BJ (cell line): ENCODE measurements at regions not wholly inside any gene's neighbourhood (a gene's known extent, or its start where the extent isn't known, plus 50 kb on each side); places are given as distances from the start of the nearest gene placed in this dataset.

ENCODE experiments used
- CTCF ChIA-PET: fragments of 350-600 bp; formaldehyde crosslinking; extraction: SDS; loops from one replicate; lab custom pipeline; 2021; ENCODE audit warnings: antibody characterized with exemption, inconsistent platforms; lab: Yijun Ruan, JAX
- POLR2A ChIA-PET: fragments of 300-600 bp; sonication (Branson Sonifier 250); formaldehyde crosslinking; extraction: SDS; loops from one replicate; lab custom pipeline; 2021; ENCODE audit warnings: antibody characterized with exemption; lab: Charles Lee
- DNase-seq: peaks from one replicate; pipeline ENCODE4 v3.0.0-alpha.2; 2011; ENCODE audit warnings: low read depth
- H3K27me3 ChIP-seq: 2 replicates; pipeline ENCODE4 v1.6.0; 2011; ENCODE audit warnings: low read length; ENCODE audit not compliant: control insufficient read depth, insufficient read depth
- H3K36me3 ChIP-seq: 2 replicates; pipeline ENCODE4 v1.5.1; 2011; ENCODE audit warnings: low read length; ENCODE audit not compliant: control insufficient read depth, insufficient read depth
- H3K4me3 ChIP-seq: 2 replicates; pipeline ENCODE4 v1.5.1; 2011; ENCODE audit warnings: low read depth, mild to moderate bottlenecking, control low read depth, low read length
- CTCF ChIP-seq: IDR thresholded peaks from 2 replicates; pipeline ENCODE4 v1.5.1; 2011; ENCODE audit warnings: low read depth, mild to moderate bottlenecking, control low read depth, inconsistent platforms, low read length, moderate library complexity; ENCODE audit not compliant: insufficient read depth

- no peak for TF ChIP-seq CTCF
- Histone ChIP-seq H3K4me3 (no peak overlapping the region), H3K27me3 (peaks cover 1% of the 10 kb centered on the region), H3K36me3 (no peaks in the 10 kb centered on the region)
- no peak for DNase-seq
- CTCF ChIA-PET, result no interaction called here
- POLR2A ChIA-PET, result no interaction called here
Measured at GRCh38 chr5:1745123-1745795, 54.4 kb downstream of the MRPL36 start.

- TF ChIP-seq CTCF, result no peak
- H3K27me3 ChIP-seq, result peaks cover 1% of the 10 kb centered on the region
- H3K36me3 ChIP-seq, result no peaks in the 10 kb centered on the region
- H3K4me3 ChIP-seq, result no peak overlapping the region
- ChIA-PET CTCF (no interaction called here), POLR2A (no interaction called here)
- no peak for DNase-seq
Measured at GRCh38 chr5:1744393-1745122, 55.1 kb downstream of the MRPL36 start.

GRCh38 chr5:1743769-1744085, 55.9 kb downstream of the MRPL36 start:
- POLR2A ChIA-PET, result no interaction called here
- Histone ChIP-seq H3K36me3 (no peaks in the 10 kb centered on the region), H3K4me3 (no peak overlapping the region), H3K27me3 (peaks cover 1% of the 10 kb centered on the region)
- CTCF ChIA-PET, result no interaction called here
- TF ChIP-seq CTCF, result no peak
- DNase-seq, result no peak

GRCh38 chr5:1743061-1743768, 56.4 kb downstream of the MRPL36 start:
- Histone ChIP-seq H3K36me3 (no peaks in the 10 kb centered on the region), H3K27me3 (peaks cover 1% of the 10 kb centered on the region), H3K4me3 (no peak overlapping the region)
- no peak for DNase-seq
- CTCF ChIA-PET, result interaction anchor here (0.7 to 1.4 kb wide), 2 partner anchors 20 to 297 kb away, joined by 3 read pairs; no protein-coding TSS in a partner anchor
- TF ChIP-seq CTCF, result no peak
- POLR2A ChIA-PET, result no interaction called here

- peak; percentile 62 for TF ChIP-seq CTCF
- ChIA-PET POLR2A (no interaction called here), CTCF (interaction anchor here (1.1 to 1.8 kb wide), 2 partner anchors 11 to 26 kb away, joined by 4 to 9 read pairs; no protein-coding TSS in a partner anchor)
- DNase-seq, result no peak
- no peaks in the 10 kb centered on the region; the same call in 1 of the 2 replicates for H3K27me3 ChIP-seq
- H3K4me3 ChIP-seq, result no peak overlapping the region
- H3K36me3 ChIP-seq, result no peaks in the 10 kb centered on the region
Measured at GRCh38 chr5:1737790-1738405, 61.7 kb downstream of the MRPL36 start.
